Mononuclear cell (primary cell): ENCODE measurements at regions not wholly inside any gene's neighbourhood (a gene's known extent, or its start where the extent isn't known, plus 50 kb on each side); places are given as distances from the start of the nearest gene placed in this dataset.

Experiments
- H3K27me3 ChIP-seq: 2 replicates; pipeline ENCODE4 v1.6.0; 2011; ENCODE audit warnings: low read length, control low read depth; ENCODE audit not compliant: insufficient read depth
- H3K4me1 ChIP-seq: 2 replicates; pipeline ENCODE4 v1.5.1; 2011; ENCODE audit warnings: mild to moderate bottlenecking, low read length, control low read depth; ENCODE audit not compliant: insufficient read depth
- H3K4me3 ChIP-seq: 2 replicates; pipeline ENCODE4 v1.5.1; 2011; ENCODE audit warnings: mild to moderate bottlenecking, low read length, moderate library complexity
- H3K9me3 ChIP-seq: 2 replicates; pipeline ENCODE4 v1.5.1; 2011; ENCODE audit warnings: low read depth, mild to moderate bottlenecking, control low read depth, low read length

GRCh38 chr1:30151119-30151518, 572.3 kb downstream of the MATN1 start:
- no peaks in the 10 kb centered on the region for H3K27me3 ChIP-seq
- H3K4me1 ChIP-seq: no peaks in the 10 kb centered on the region
- H3K9me3 ChIP-seq: no peaks in the 10 kb centered on the region
- H3K4me3 ChIP-seq: no peak overlapping the region

DNA sequence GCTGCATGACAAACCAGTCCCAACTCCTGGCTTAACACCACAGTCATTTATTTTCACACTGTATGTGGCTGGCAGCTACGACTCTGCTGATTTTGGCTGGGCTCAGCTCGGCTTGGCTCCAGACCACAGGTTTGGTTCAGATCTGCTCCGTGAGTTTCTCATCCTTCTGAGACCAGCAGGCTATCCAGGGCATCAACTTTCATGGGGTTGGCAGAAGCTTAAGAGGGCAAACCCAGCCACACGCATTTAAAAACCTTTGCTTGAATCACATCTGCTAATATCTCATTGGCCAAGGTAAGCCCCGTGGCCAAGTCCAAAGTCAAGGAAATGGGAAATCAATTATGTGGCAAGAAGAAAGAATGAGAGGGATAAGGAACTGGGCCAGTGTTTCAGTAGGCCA, 574.2 kb downstream of the MATN1 start:
- no peak overlapping the region for H3K4me3 ChIP-seq
- no peaks in the 10 kb centered on the region for H3K27me3 ChIP-seq
- no peaks in the 10 kb centered on the region for H3K4me1 ChIP-seq
- no peaks in the 10 kb centered on the region for H3K9me3 ChIP-seq

- Histone ChIP-seq H3K9me3 (no peaks in the 10 kb centered on the region), H3K4me3 (no peak overlapping the region), H3K27me3 (no peaks in the 10 kb centered on the region), H3K4me1 (no peaks in the 10 kb centered on the region)
Observed at GRCh38 chr1:30148676-30149075, 574.7 kb downstream of the MATN1 start.

- Histone ChIP-seq H3K27me3 (no peaks in the 10 kb centered on the region), H3K4me3 (no peak overlapping the region)
Observed at GRCh38 chr1:30147188-30147587, 576.2 kb downstream of the MATN1 start.

DNA sequence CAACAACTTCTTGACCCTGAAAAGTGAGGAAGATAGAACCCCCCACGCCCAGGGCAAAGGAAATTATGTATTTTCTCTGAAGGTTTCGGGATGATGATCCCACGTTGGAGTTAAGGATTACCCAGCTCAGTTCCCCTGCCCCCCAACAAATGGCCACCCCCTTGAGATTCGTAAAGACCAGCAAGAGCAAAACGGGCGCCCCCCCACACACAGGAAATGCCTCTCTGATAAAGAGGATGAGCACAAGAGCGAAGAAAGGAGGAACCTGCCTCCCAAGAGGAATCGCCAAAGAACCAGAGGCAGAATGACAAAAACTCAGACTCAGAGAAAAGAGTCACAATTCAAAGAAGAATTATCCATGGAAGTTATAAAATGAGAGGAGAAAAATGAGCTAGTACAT, 576.9 kb downstream of the MATN1 start:
- no peak overlapping the region for H3K4me3 ChIP-seq
- no peaks in the 10 kb centered on the region for H3K27me3 ChIP-seq
- no peaks in the 10 kb centered on the region for H3K9me3 ChIP-seq
- H3K4me1 ChIP-seq: no peaks in the 10 kb centered on the region

More at GRCh38 chr1:30147188-30147587, 576.2 kb downstream of the MATN1 start:
- Histone ChIP-seq H3K4me1 (no peaks in the 10 kb centered on the region), H3K9me3 (no peaks in the 10 kb centered on the region)

- H3K9me3 ChIP-seq: no peaks in the 10 kb centered on the region
- no peak overlapping the region for H3K4me3 ChIP-seq
- H3K27me3 ChIP-seq: no peaks in the 10 kb centered on the region
- no peaks in the 10 kb centered on the region for H3K4me1 ChIP-seq
Observed at GRCh38 chr1:30145723-30146303, 577.6 kb downstream of the MATN1 start.

GRCh38 chr1:30144831-30145230, 578.6 kb downstream of the MATN1 start:
- Histone ChIP-seq H3K4me1 (no peaks in the 10 kb centered on the region), H3K27me3 (no peaks in the 10 kb centered on the region), H3K9me3 (no peaks in the 10 kb centered on the region), H3K4me3 (no peak overlapping the region)

- H3K4me1 ChIP-seq: no peaks in the 10 kb centered on the region
- no peak overlapping the region for H3K4me3 ChIP-seq
- no peaks in the 10 kb centered on the region for H3K9me3 ChIP-seq
- H3K27me3 ChIP-seq: no peaks in the 10 kb centered on the region
Observed at GRCh38 chr1:30143517-30143916, 579.9 kb downstream of the MATN1 start.

DNA sequence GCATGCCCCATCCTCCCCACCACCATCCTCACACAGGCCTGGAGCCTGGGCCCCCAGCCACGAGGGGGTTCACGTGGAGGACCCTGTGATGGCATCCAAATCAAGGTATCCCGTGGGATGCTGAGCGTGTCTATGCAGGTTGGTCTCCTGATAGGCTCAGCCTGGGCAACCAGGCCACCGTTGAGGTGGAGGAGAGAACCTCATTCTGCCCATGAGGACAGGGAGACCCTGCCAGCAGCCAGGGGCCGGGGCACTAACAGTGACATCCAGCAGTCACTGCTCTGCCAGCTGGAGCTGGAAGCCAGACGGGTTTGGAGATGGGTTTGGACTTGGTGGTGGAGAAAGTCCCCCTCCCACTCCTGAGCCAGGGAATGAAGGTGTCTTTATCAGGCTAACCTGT, 582.8 kb downstream of the MATN1 start:
- H3K9me3 ChIP-seq: no peaks in the 10 kb centered on the region
- H3K4me3 ChIP-seq: no peak overlapping the region
- no peaks in the 10 kb centered on the region for H3K4me1 ChIP-seq
- H3K27me3 ChIP-seq: no peaks in the 10 kb centered on the region

DNA sequence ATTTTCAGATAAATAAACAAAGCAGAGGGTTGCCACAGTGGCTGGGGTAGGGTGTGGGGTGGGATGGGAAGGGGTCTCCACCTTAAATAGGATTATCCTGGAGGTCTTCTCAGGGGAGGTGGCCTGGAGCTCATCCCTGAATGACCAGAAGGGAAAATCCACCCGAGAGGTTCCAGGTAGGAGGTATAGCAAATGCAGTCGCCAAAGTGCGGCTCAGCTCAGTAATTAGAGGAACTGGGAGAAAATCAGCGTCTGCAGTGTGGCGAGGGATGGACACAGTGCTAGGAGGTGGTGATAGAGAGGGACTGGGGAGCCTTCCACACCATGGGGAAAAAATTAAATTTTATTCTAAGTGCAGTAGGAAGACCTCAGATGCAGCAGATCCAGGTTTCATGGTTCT, 584.5 kb downstream of the MATN1 start:
- H3K4me1 ChIP-seq: no peaks in the 10 kb centered on the region
- H3K27me3 ChIP-seq: no peaks in the 10 kb centered on the region
- no peak overlapping the region for H3K4me3 ChIP-seq
- no peaks in the 10 kb centered on the region for H3K9me3 ChIP-seq

DNA sequence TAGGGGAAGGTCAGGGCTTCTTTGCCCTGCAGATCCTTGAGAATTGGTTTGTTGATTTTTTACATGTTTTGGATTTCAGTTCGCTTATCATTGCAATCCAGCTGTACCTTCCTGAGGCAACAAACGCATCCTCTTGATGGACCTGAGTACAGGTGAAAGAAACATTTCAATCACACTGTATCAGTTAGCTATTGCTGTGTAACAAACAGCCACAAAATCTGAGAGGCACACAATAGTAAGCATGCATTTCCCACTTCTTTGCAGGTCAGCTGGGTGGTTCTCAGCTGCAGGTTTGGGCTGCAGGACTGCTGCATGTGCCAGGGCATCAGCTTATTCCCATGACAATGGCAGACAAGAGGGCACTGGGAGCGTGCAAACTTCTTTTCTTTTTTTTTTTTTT, 586.4 kb downstream of the MATN1 start:
- Histone ChIP-seq H3K4me3 (no peak overlapping the region), H3K27me3 (no peaks in the 10 kb centered on the region), H3K4me1 (no peaks in the 10 kb centered on the region), H3K9me3 (no peaks in the 10 kb centered on the region)

- Histone ChIP-seq H3K9me3 (no peaks in the 10 kb centered on the region), H3K27me3 (no peaks in the 10 kb centered on the region), H3K4me1 (peaks cover 8% of the 10 kb centered on the region), H3K4me3 (no peak overlapping the region)
Observed at GRCh38 chr1:30135698-30136097, 587.7 kb downstream of the MATN1 start.

GRCh38 chr1:30134466-30135217, 588.7 kb downstream of the MATN1 start:
- no peaks in the 10 kb centered on the region for H3K27me3 ChIP-seq
- H3K4me3 ChIP-seq: no peak overlapping the region
- peaks cover 15% of the 10 kb centered on the region for H3K4me1 ChIP-seq
- no peaks in the 10 kb centered on the region for H3K9me3 ChIP-seq

- peaks cover 15% of the 10 kb centered on the region for H3K4me1 ChIP-seq
- no peaks in the 10 kb centered on the region for H3K9me3 ChIP-seq
- no peak overlapping the region for H3K4me3 ChIP-seq
- no peaks in the 10 kb centered on the region for H3K27me3 ChIP-seq
Observed at GRCh38 chr1:30133414-30134055, 589.9 kb downstream of the MATN1 start.

- Histone ChIP-seq H3K4me3 (no peak overlapping the region), H3K9me3 (no peaks in the 10 kb centered on the region), H3K4me1 (peaks cover 15% of the 10 kb centered on the region), H3K27me3 (no peaks in the 10 kb centered on the region)
Observed at GRCh38 chr1:30132602-30133286, 590.6 kb downstream of the MATN1 start.
